K562 (cell line): ENCODE measurements at regions not wholly inside any gene's neighbourhood (a gene's known extent, or its start where the extent isn't known, plus 50 kb on each side); places are given as distances from the start of the nearest gene placed in this dataset.

Source experiments
- ATF6 ChIP-seq: sonication (generic); formaldehyde crosslinking; IDR thresholded peaks from 2 replicates; pipeline ENCODE4 v1.4.0; 2020; ENCODE audit warnings: mild to moderate bottlenecking, missing genetic modification reagents
- DPF2 ChIP-seq: fragments of 450-650 bp; IDR thresholded peaks from 2 replicates; pipeline ENCODE4 v1.6.1; 2016
- HMBOX1 ChIP-seq: sonication (generic); IDR thresholded peaks from 2 replicates; pipeline ENCODE4 v1.6.1; 2016
- MLLT1 ChIP-seq, 2 experiments: fragments of 450-650 bp; IDR thresholded peaks; 2 replicates each; pipeline ENCODE4 v1.6.1; 2016
- SOX6 ChIP-seq: fragments of 450-650 bp; IDR thresholded peaks from 2 replicates; pipeline ENCODE4 v1.6.1; 2014; ENCODE audit warnings: mild to moderate bottlenecking
- VEZF1 ChIP-seq: fragments of 200-800 bp; sonication (Bioruptor generic); IDR thresholded peaks from 2 replicates; pipeline ENCODE4 v1.6.1; 2017; ENCODE audit warnings: missing genetic modification characterization, missing compliant biosample characterization
- ZBTB7A ChIP-seq: IDR thresholded peaks from 2 replicates; pipeline ENCODE4 v1.6.1; 2011; ENCODE audit warnings: low read depth, mild to moderate bottlenecking, low read length, moderate library complexity, borderline replicate concordance; ENCODE audit not compliant: control insufficient read depth
- ZNF695 ChIP-seq: fragments of 450-650 bp; formaldehyde crosslinking; IDR thresholded peaks from 2 replicates; pipeline ENCODE4 v1.4.0; 2020; ENCODE audit warnings: mild to moderate bottlenecking, moderate library complexity

- TF ChIP-seq HMBOX1: peak; percentile 74
- no peak for TF ChIP-seq ATF6 (CRISPR knock-in tag)
- TF ChIP-seq DPF2: peak; percentile 94
- no peak for TF ChIP-seq ZNF695 (CRISPR knock-in tag)
- TF ChIP-seq MLLT1 (IDR thresholded peaks at IDR 0.05): no peak
- TF ChIP-seq SOX6: peak; percentile 98
- no peak for TF ChIP-seq VEZF1
- TF ChIP-seq ZBTB7A: no peak
- TF ChIP-seq, all 486 proteins: peak for 64
Observed at GRCh38 chr5:89128906-89129625, 246.1 kb upstream of the MEF2C start (continued).
